Cardiac muscle cell (in vitro differentiated cells and primary cell): ENCODE measurements at regions not wholly inside any gene's neighbourhood (a gene's known extent, or its start where the extent isn't known, plus 50 kb on each side); places are given as distances from the start of the nearest gene placed in this dataset.

Source experiments
- DNase-seq, 2 donors: peaks; one replicate each; pipeline versions ENCODE4 v3.0.0 to v3.0.0-alpha.2; 2010 to 2017; ENCODE audit warnings: low read depth in 1 of 2, low spot score in 1 of 2
- H3K27ac ChIP-seq: fragments of 200-600 bp; sonication (generic); 2 replicates; pipeline ENCODE4 v1.5.1; 2016
- H3K27me3 ChIP-seq: fragments of 200-600 bp; sonication (generic); 2 replicates; pipeline ENCODE4 v1.6.0; 2016; ENCODE audit warnings: control low read depth
- H3K36me3 ChIP-seq: fragments of 200-600 bp; sonication (generic); 2 replicates; pipeline ENCODE4 v1.5.1; 2016; ENCODE audit warnings: control low read depth
- H3K4me1 ChIP-seq: fragments of 200-600 bp; sonication (generic); 2 replicates; pipeline ENCODE4 v1.8.1; 2017; ENCODE audit warnings: low read depth, mild to moderate bottlenecking, mixed run types
- H3K4me3 ChIP-seq: fragments of 200-600 bp; sonication (generic); 2 replicates; pipeline ENCODE4 v1.5.1; 2016; ENCODE audit warnings: mild to moderate bottlenecking
- H3K9me3 ChIP-seq: fragments of 200-600 bp; sonication (generic); 2 replicates; pipeline ENCODE4 v1.5.1; 2017; ENCODE audit warnings: low read depth, mild to moderate bottlenecking, control low read depth
- CTCF ChIP-seq: IDR thresholded peaks from 2 replicates; pipeline ENCODE4 v1.5.1; 2012; ENCODE audit warnings: low read depth, mild to moderate bottlenecking, low read length

GRCh38 chr3:72490688-72491435 lies 357.4 kb downstream of the SHQ1 start:
- Histone ChIP-seq H3K4me3 (no peak overlapping the region), H3K4me1 (peaks cover 7% of the 10 kb centered on the region), H3K36me3 (no peaks in the 10 kb centered on the region), H3K9me3 (no peaks in the 10 kb centered on the region), H3K27me3 (no peaks in the 10 kb centered on the region), H3K27ac (no peak overlapping the region)
- no peak for DNase-seq
- no peak for TF ChIP-seq CTCF

DNA sequence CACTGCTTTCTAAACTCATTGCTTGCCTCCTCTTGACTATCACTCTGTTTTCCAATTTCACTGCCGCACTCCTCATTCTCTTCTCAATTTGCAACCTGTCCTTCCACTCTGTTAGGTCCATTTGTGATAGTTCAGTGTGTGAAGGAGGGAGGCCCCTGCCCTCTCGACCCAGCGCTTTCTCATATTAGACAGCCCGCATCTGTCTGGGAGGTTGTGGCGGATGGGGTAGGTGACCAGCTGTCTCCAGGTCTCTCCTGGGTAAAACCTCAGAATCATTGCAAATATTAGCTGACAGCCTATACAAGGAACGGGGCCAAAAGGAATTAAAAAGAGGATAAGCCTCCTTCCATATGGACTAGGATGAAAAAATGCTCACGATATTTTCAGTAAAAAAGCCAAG lies 358.3 kb downstream of the SHQ1 start:
- Histone ChIP-seq H3K4me1 (peaks cover 7% of the 10 kb centered on the region), H3K36me3 (no peaks in the 10 kb centered on the region), H3K9me3 (no peaks in the 10 kb centered on the region), H3K4me3 (no peak overlapping the region), H3K27me3 (no peaks in the 10 kb centered on the region), H3K27ac (no peak overlapping the region)
- DNase-seq, result no peak
- TF ChIP-seq CTCF, result no peak

- H3K27ac ChIP-seq, result no peak overlapping the region
- no peaks in the 10 kb centered on the region for H3K9me3 ChIP-seq
- no peaks in the 10 kb centered on the region for H3K36me3 ChIP-seq
- peaks cover 7% of the 10 kb centered on the region for H3K4me1 ChIP-seq
- DNase-seq, result peak in 1 of 2 donors; percentile 44
- H3K27me3 ChIP-seq, result no peaks in the 10 kb centered on the region
- no peak overlapping the region for H3K4me3 ChIP-seq
- TF ChIP-seq CTCF, result no peak
These were observed 359.6 kb downstream of the SHQ1 start for GRCh38 chr3:72488738-72489035.

DNA sequence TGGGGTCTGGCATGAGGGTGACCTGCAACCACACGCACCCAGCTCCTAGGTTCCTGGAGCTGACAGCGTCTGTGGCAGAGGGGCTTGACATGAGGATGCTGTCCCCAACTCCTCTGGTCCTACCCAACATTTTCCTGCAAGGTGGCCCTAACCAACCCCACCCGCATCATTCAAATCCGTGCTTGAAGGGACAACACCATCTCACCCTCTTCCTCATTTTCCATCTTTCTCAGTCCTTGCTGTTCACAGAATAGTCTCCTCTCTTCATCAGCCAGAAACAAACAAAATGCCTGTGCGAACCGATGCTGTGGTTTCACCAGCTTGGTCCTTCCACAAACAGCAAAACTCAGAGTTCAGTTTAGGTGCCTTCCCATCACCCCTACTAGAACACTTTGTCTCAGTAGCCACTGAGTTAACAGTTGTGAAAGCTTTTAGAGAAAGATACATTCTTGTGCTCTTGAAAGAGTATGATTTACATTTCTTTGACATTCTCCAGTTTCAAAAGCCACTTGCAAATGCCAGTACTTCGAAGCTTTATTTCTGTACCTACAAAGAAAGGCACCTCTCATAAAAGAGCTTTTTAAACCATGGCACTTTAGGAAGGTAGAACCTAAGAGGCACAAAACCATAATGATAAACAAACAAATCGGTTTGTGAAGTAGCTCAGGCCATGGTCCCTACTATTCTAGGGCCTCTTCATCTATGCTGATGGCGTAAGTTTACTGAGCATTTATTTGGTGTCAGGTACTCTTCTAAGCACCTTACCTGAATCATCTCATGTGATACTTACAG lies 360.1 kb downstream of the SHQ1 start:
- no peak overlapping the region for H3K27ac ChIP-seq

DNA sequence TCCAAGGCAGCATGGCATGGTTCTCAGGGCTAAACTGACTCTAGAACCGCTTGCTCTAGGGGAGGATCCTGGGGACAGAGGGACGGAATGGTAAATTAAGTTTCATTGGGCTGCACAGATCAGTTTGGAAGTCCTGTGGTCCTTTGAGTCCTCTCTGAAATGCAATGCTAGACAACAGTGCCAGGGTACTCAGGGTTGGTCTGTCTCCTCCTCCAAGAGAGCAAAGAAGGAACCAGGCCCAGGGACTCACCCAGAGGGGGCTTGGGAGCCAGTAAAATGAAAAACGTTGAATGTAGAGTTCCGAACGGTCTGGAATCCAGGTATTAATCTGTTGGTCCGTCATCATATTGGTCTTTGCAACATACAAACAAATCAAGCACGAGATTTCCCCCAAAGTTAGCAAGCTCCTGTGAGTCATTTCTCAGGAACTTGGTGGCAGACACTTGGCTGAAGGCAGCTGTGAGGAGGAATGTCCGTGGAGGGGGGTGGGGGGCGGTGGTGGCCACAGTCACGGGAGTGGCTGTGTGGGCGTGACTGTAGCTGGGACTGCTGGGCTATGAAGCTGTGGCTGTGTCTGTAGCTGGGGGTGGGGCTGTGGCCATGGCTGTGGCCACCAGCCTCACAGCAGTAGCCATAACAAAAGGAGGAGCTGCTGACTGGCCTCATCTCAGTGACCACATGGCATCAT lies 361.0 kb downstream of the SHQ1 start:
- Histone ChIP-seq H3K27ac (no peak overlapping the region), H3K4me1 (peaks cover 14% of the 10 kb centered on the region), H3K36me3 (no peaks in the 10 kb centered on the region), H3K9me3 (no peaks in the 10 kb centered on the region), H3K27me3 (no peaks in the 10 kb centered on the region), H3K4me3 (no peak overlapping the region)
- no peak for TF ChIP-seq CTCF
- DNase-seq, result peak in 1 of 2 donors; percentile 89

More for the DNA sequence above, 360.1 kb downstream of the SHQ1 start:
- Histone ChIP-seq H3K4me1 (peaks cover 10% of the 10 kb centered on the region), H3K36me3 (no peaks in the 10 kb centered on the region), H3K4me3 (no peak overlapping the region), H3K9me3 (no peaks in the 10 kb centered on the region), H3K27me3 (no peaks in the 10 kb centered on the region)
- TF ChIP-seq CTCF, result no peak
- DNase-seq, result peak in 1 of 2 donors; percentile 27
